Stomach smooth muscle (tissue), 2 donors: ENCODE measurements at regions not wholly inside any gene's neighbourhood (a gene's known extent, or its start where the extent isn't known, plus 50 kb on each side); places are given as distances from the start of the nearest gene placed in this dataset.
"Not testable (repeated sequence)": the region's sequence is repeated elsewhere in the genome, so short reads cannot be mapped to it uniquely, and the experiment has no call there.

Source experiments
- H3K27ac ChIP-seq: one replicate; pipeline ENCODE4 v1.7.0; 2013; ENCODE audit warnings: mild to moderate bottlenecking, low read length, inconsistent platforms
- H3K27me3 ChIP-seq, 2 donors: one replicate each; pipeline ENCODE4 v1.7.0; 2013; ENCODE audit warnings: low read length in 2 of 2; ENCODE audit not compliant: insufficient read depth in 2 of 2, control insufficient read depth in 1 of 2
- H3K36me3 ChIP-seq, 2 donors: one replicate each; pipeline ENCODE4 v1.7.0; 2013; ENCODE audit warnings: low read length in 2 of 2; ENCODE audit not compliant: control insufficient read depth in 2 of 2, insufficient read depth in 2 of 2
- H3K4me1 ChIP-seq: one replicate; pipeline ENCODE4 v1.7.0; 2013; ENCODE audit warnings: low read length; ENCODE audit not compliant: control insufficient read depth, insufficient read depth
- H3K4me3 ChIP-seq, 2 donors: one replicate each; pipeline ENCODE4 v1.7.0; 2013; ENCODE audit warnings: low read length in 2 of 2
- H3K9ac ChIP-seq, 2 donors: one replicate each; pipeline ENCODE4 v1.7.0; 2013; ENCODE audit warnings: low read length in 2 of 2, mild to moderate bottlenecking in 1 of 2
- H3K9me3 ChIP-seq, 2 donors: one replicate each; pipeline ENCODE4 v1.7.0; 2013; ENCODE audit warnings: low read length in 2 of 2; ENCODE audit not compliant: control insufficient read depth in 2 of 2
- donor health status: healthy.
- donor health status: Pancreatic carcinoma.

DNA sequence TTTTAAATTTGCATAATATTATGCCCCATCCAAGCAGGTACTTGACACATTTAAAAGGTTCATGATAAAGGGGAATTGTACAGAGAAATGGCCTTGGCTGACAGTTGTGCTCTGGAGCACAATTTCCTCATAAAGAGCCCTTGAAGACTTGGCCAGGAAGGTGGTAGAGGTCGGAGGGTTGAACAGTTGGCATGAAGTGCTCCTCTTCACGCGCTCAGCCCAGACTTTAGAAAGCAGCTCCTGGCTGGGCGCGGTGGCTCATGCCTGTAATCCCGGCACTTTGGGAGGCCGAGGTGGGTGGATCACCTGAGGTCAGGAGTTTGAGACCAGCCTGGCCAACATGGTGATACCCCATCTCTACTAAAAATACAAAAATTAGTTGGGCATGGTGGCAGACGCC is 72.6 kb upstream of the SLC24A4 start:
- H3K4me3 ChIP-seq, H3K9ac ChIP-seq, H3K9me3 ChIP-seq, H3K4me1 ChIP-seq, H3K36me3 ChIP-seq, H3K27ac ChIP-seq: not testable (repeated sequence)
- H3K27me3 ChIP-seq: peaks cover 8 to 21% of the 10 kb centered on the region in 2 donors

DNA sequence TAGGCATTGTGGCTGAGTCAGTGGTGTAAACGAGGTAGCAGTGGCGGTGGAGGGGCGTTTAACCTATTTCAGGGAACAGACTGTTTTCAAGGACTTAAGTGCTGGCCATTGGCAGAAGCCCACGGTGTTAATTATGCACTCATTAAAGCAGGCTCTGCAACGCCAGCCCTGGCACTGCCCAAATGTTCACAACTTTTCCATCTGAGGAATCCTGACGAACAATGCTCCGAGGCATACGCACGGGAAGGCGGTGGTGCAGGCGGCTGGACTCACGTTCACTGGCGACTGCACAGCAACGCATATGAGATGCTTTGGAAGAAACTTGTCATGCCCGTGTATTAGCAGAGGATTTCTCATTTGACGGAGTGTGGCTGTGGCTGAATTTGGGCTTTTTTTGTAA is 70.6 kb upstream of the SLC24A4 start:
- no peak overlapping the region for H3K4me3 ChIP-seq

DNA sequence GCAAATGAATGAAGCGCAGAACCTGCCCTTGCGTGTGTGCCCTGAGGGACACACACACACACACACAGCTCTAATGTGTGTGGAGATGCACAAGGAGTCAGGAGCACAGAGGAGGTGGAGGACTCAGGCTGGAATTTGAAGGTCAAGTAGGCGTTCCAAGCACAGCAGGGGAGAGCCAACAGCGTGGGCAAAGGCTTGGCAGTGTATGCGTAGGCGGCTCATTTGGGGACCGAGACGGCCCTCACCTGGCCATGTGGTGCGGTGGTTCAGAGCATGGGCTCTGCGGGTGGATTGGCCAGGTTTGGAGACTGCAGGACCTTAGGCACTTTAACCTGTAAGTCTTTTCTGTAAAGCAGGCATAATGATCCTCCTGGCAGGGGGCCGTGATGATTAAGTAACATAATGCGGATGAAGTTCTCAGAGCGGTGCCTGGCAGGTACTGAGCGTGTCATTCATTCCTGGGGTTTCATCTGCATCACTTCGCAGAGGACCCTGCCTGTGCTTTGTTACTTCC is 69.5 kb upstream of the SLC24A4 start:
- Histone ChIP-seq H3K27me3 (peaks cover 11 to 24% of the 10 kb centered on the region in 2 donors), H3K36me3 (no peaks in the 10 kb centered on the region), H3K27ac (no peak overlapping the region), H3K9ac (no peak overlapping the region), H3K4me3 (no peak overlapping the region), H3K4me1 (no peaks in the 10 kb centered on the region), H3K9me3 (no peaks in the 10 kb centered on the region)

More for the DNA sequence above, 70.6 kb upstream of the SLC24A4 start:
- H3K27me3 ChIP-seq: peaks cover 11 to 27% of the 10 kb centered on the region in 2 donors
- H3K9me3 ChIP-seq: no peaks in the 10 kb centered on the region
- H3K9ac ChIP-seq: no peak overlapping the region
- H3K27ac ChIP-seq: no peak overlapping the region
- no peaks in the 10 kb centered on the region for H3K4me1 ChIP-seq
- H3K36me3 ChIP-seq: no peaks in the 10 kb centered on the region

DNA sequence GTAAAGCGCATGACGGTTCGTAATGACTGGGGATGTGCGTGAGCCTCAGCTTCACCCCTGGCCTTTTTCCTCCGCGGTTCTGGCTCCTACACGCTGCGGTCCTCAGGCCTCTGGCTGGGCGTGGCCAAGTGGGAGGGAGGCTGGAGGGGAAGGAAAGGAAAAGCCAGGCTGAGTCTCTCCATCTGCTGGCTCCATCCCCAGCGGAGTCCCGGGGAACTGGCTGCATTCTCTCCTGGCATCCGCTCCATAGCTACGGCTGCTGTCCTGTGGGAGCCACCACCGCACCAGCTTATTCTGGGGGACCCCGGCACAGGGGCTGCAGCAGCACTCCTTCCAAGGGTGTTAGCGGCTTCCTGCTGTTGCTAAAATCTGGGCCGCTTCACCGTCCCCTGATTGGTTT is 68.2 kb upstream of the SLC24A4 start:
- no peak overlapping the region for H3K27ac ChIP-seq
- H3K36me3 ChIP-seq: no peaks in the 10 kb centered on the region
- H3K4me3 ChIP-seq: peak overlapping the region in 1 of 2 donors; percentile 47
- no peaks in the 10 kb centered on the region for H3K9me3 ChIP-seq
- no peak overlapping the region for H3K9ac ChIP-seq
- no peaks in the 10 kb centered on the region for H3K4me1 ChIP-seq
- H3K27me3 ChIP-seq: peaks cover 13 to 24% of the 10 kb centered on the region in 2 donors

DNA sequence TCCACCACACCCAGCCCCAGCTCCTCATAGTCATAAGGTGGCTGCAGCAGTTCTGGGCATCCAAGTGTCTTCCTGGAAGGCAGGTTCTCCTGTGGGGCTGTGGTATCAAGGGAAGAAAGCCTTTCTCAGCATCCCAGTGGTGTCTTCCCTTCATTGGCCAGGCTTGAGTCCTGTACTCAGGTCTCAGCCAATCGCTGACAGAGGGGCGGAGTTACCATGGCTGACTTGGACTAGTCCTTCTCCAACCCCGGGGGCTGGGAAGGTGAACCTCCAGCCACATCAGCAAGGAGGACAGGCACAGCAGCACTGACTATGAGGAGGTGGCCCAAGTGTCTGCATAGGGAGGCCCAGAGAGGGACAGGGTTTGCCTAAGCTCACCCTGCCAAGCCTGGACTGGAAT is 64.0 kb upstream of the SLC24A4 start:
- no peak overlapping the region for H3K27ac ChIP-seq

DNA sequence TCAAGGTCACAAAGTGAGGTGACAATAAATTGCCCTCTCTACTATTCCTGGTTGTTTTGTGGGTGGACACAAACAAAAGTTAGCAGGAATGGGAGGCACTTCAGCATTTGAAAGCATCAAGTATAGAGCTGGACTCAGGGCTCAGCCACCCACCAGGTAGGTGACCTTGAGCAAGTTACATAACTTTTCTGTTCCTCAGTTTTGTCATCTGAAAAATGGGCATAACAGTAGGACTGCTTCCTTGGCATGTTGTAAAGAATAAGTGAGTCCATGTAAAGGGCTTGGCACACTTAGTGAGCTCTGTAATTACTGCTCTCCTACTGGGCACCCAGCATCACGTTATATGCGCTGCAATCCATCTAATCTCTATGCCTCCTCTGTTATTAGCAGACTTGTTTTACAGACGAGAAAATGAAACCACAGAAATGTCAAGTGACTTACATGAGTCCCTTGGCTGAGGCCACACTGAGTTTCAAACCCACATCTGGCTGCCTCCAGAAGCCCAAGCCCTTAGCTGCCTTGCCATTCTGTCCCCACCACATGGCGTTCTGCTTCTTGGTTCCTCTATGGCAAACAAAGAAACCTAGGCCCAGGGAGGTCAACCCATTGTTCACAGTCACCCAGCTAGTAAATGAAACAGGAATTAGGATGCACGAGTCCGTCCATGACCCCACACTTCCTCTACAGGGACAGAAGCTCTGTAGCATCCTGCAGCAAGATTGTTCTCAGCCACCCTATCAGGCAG is 63.2 kb upstream of the SLC24A4 start:
- Histone ChIP-seq H3K9me3 (no peaks in the 10 kb centered on the region), H3K36me3 (no peaks in the 10 kb centered on the region), H3K27ac (no peak overlapping the region), H3K4me1 (no peaks in the 10 kb centered on the region), H3K27me3 (peaks cover 9 to 21% of the 10 kb centered on the region in 2 donors), H3K9ac (no peak overlapping the region), H3K4me3 (no peak overlapping the region)

More for the DNA sequence above, 64.0 kb upstream of the SLC24A4 start:
- H3K4me1 ChIP-seq: no peaks in the 10 kb centered on the region
- no peak overlapping the region for H3K9ac ChIP-seq
- H3K27me3 ChIP-seq: peaks cover 13 to 20% of the 10 kb centered on the region in 2 donors
- no peaks in the 10 kb centered on the region for H3K36me3 ChIP-seq
- no peak overlapping the region for H3K4me3 ChIP-seq
- H3K9me3 ChIP-seq: no peaks in the 10 kb centered on the region

DNA sequence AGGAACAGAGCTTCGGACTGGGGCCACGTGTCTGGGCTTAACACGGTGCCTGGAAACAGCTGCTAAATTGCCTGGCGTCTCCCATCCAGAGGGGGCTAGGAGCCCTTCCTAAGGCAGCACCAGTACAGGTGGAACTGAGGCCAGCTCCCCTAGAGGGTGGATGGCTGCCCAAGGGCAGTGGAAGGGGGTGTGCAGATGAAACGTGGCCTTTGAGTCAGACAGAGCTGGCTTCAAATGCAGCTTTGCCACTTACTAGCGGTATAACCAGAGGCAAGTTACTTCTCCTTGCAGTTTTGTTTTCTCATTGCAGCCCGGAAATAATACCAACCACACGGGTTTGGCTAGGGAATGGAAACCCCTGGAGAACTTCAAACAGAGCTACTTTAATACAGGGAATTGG is 59.3 kb upstream of the SLC24A4 start:
- no peak overlapping the region for H3K9ac ChIP-seq
- H3K36me3 ChIP-seq: no peaks in the 10 kb centered on the region
- H3K4me1 ChIP-seq: no peaks in the 10 kb centered on the region
- no peak overlapping the region for H3K27ac ChIP-seq
- no peaks in the 10 kb centered on the region for H3K9me3 ChIP-seq
- H3K4me3 ChIP-seq: no peak overlapping the region
- peaks cover 2 to 9% of the 10 kb centered on the region in 2 donors for H3K27me3 ChIP-seq

DNA sequence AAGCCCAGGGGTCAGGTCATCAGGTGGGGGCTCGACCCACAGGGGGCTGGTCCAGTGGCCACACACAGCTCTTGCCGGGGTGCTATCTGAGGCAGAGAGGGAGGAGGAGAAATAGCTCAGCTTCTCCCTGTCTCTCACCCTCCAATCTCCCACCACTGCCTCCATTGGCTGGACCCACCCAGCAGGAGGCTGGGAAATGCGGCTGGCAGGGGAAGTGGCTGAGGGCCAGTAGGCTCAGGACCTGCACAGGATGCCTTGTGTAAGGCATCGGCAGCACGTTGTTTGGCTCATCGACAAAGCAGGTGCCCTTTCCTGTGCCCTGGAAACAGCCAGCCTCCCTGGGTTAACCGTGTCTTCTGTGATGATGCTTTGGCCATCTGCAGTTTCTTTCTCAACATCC is 58.8 kb upstream of the SLC24A4 start:
- Histone ChIP-seq H3K4me3 (no peak overlapping the region), H3K9me3 (no peaks in the 10 kb centered on the region), H3K27ac (no peak overlapping the region), H3K4me1 (no peaks in the 10 kb centered on the region), H3K27me3 (peaks cover under 1 to 8% of the 10 kb centered on the region in 2 donors), H3K36me3 (no peaks in the 10 kb centered on the region), H3K9ac (no peak overlapping the region)

DNA sequence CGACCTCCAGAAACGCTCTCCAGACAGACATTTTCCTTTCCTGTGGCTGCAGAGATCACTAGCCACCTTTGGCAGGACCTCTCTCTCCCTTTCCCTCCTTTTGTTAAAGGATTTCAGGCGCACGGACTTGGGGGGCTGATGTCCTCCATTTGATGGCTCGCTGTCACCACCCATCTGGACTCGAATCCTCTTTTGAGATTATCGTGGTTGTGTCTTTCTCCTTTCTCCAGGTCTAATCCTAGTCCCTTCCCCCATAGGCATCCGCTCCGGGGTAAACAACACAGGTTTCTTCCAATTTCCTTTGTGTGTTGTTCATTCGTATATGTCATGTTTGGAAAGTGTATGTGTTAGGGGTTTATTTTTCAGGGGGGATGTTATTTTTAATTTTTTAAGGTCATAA is 56.7 kb upstream of the SLC24A4 start:
- Histone ChIP-seq H3K36me3 (no peaks in the 10 kb centered on the region), H3K27ac (no peak overlapping the region), H3K4me1 (no peaks in the 10 kb centered on the region), H3K27me3 (peaks cover 0 to 5% of the 10 kb centered on the region in 2 donors), H3K4me3 (no peak overlapping the region), H3K9me3 (no peaks in the 10 kb centered on the region), H3K9ac (no peak overlapping the region)
